ENCODE measurements at regions not wholly inside any gene's neighbourhood (a gene's known extent, or its start where the extent isn't known, plus 50 kb on each side); places are given as distances from the start of the nearest gene placed in this dataset.

GRCh38 chr4:181601103-181601502 lies 642.1 kb upstream of the TENM3 start:
- TF ChIP-seq POLR2AphosphoS5 (IDR thresholded peaks at IDR 0.05; ENCODE audit: borderline replicate concordance, low read depth, low read length), result no peak
- TF ChIP-seq FOXP2 (optimal IDR thresholded peaks at IDR 0.05; ENCODE audit: control extremely low read depth, extremely low read length, insufficient read depth), result no peak
- TF ChIP-seq EZH2 (IDR thresholded peaks at IDR 0.05), result no peak
